ENCODE measurements at regions not wholly inside any gene's neighbourhood (a gene's known extent, or its start where the extent isn't known, plus 50 kb on each side); places are given as distances from the start of the nearest gene placed in this dataset.

GRCh38 chr12:90111791-90112580 lies 403.3 kb upstream of the ATP2B1 start:
- H3K4me3 ChIP-seq (ENCODE audit: low read depth, low read length): no peak overlapping the region
- peak; percentile 30 for DNase-seq
- H3K36me3 ChIP-seq: no peaks in the 10 kb centered on the region
- H3K9me3 ChIP-seq (ENCODE audit: severe bottlenecking): no peaks in the 10 kb centered on the region
- TF ChIP-seq CTCF (IDR thresholded peaks at IDR 0.05; ENCODE audit: low read depth, low read length): no peak
- H3K27ac ChIP-seq: no peak overlapping the region; the same call in 1 of the 2 replicates
- no peaks in the 10 kb centered on the region for H3K27me3 ChIP-seq (ENCODE audit: insufficient read depth, low read depth, severe bottlenecking)

GRCh38 chr12:90106568-90106967 lies 397.9 kb upstream of the ATP2B1 start:
- no peak for DNase-seq

GRCh38 chr12:90102957-90103652 lies 394.5 kb upstream of the ATP2B1 start:
- DNase-seq: peak; percentile 44
- no peaks in the 10 kb centered on the region for H3K27me3 ChIP-seq (ENCODE audit: insufficient read depth, low read depth, severe bottlenecking)
- peak; percentile 60 for TF ChIP-seq CTCF (IDR thresholded peaks at IDR 0.05; ENCODE audit: low read depth, low read length)
- H3K9me3 ChIP-seq (ENCODE audit: severe bottlenecking): no peaks in the 10 kb centered on the region
- no peak overlapping the region for H3K4me3 ChIP-seq (ENCODE audit: low read depth, low read length)
- H3K36me3 ChIP-seq: no peaks in the 10 kb centered on the region
- H3K27ac ChIP-seq: no peak overlapping the region; the same call in 1 of the 2 replicates

More at GRCh38 chr12:90106568-90106967, 397.9 kb upstream of the ATP2B1 start:
- Histone ChIP-seq H3K36me3 (no peaks in the 10 kb centered on the region), H3K4me3 (ENCODE audit: low read depth, low read length) (no peak overlapping the region), H3K9me3 (ENCODE audit: severe bottlenecking) (no peaks in the 10 kb centered on the region), H3K27me3 (ENCODE audit: insufficient read depth, low read depth, severe bottlenecking) (no peaks in the 10 kb centered on the region), H3K27ac (no peak overlapping the region)
- no peak for TF ChIP-seq CTCF (IDR thresholded peaks at IDR 0.05; ENCODE audit: low read depth, low read length)

GRCh38 chr12:90100579-90100978 lies 391.9 kb upstream of the ATP2B1 start:
- H3K9me3 ChIP-seq (ENCODE audit: severe bottlenecking): no peaks in the 10 kb centered on the region
- no peaks in the 10 kb centered on the region for H3K27me3 ChIP-seq (ENCODE audit: insufficient read depth, low read depth, severe bottlenecking)
- TF ChIP-seq CTCF (IDR thresholded peaks at IDR 0.05; ENCODE audit: low read depth, low read length): no peak
- H3K4me3 ChIP-seq (ENCODE audit: low read depth, low read length): no peak overlapping the region
- H3K36me3 ChIP-seq: no peaks in the 10 kb centered on the region
- H3K27ac ChIP-seq: peak overlapping the region; percentile 68
- DNase-seq: no peak

GRCh38 chr12:90099288-90099687 lies 390.6 kb upstream of the ATP2B1 start:
- no peak for DNase-seq
- no peak overlapping the region for H3K27ac ChIP-seq
- no peak overlapping the region for H3K4me3 ChIP-seq (ENCODE audit: low read depth, low read length)
- H3K27me3 ChIP-seq (ENCODE audit: insufficient read depth, low read depth, severe bottlenecking): no peaks in the 10 kb centered on the region
- no peaks in the 10 kb centered on the region for H3K36me3 ChIP-seq
- no peaks in the 10 kb centered on the region for H3K9me3 ChIP-seq (ENCODE audit: severe bottlenecking)
- TF ChIP-seq CTCF (IDR thresholded peaks at IDR 0.05; ENCODE audit: low read depth, low read length): no peak
